ENCODE measurements at regions not wholly inside any gene's neighbourhood (a gene's known extent, or its start where the extent isn't known, plus 50 kb on each side); places are given as distances from the start of the nearest gene placed in this dataset.

- H3F3A ChIP-seq (ENCODE audit: insufficient read depth, low read length) = no peaks in the 10 kb centered on the region
- DNase-seq = peak; percentile 12
- no peak overlapping the region for H3K4me2 ChIP-seq (ENCODE audit: low read depth, low read length)
- no peaks in the 10 kb centered on the region for H3K79me2 ChIP-seq (ENCODE audit: low read length)
- TF ChIP-seq EZH2phosphoT487 (IDR thresholded peaks at IDR 0.05; ENCODE audit: low read length) = no peak
- H3K27me3 ChIP-seq (replicated peaks; ENCODE audit: insufficient read depth, low read length) = no peaks in the 10 kb centered on the region
- no peak overlapping the region for H3K4me3 ChIP-seq (ENCODE audit: low read length)
- H3K9ac ChIP-seq (ENCODE audit: low read length) = no peak overlapping the region
- no peaks in the 10 kb centered on the region for H3K9me3 ChIP-seq (replicated peaks; ENCODE audit: insufficient read depth, low read length)
- H3K4me1 ChIP-seq (ENCODE audit: low read length) = no peaks in the 10 kb centered on the region
- H3K36me3 ChIP-seq (replicated peaks; ENCODE audit: insufficient read depth, low read length) = no peaks in the 10 kb centered on the region
- H3K27ac ChIP-seq (ENCODE audit: low read length) = no peak overlapping the region
- H4K20me1 ChIP-seq (ENCODE audit: insufficient read depth, low read length) = no peaks in the 10 kb centered on the region
- no peaks in the 10 kb centered on the region for H3K9me2 ChIP-seq (replicated peaks; ENCODE audit: insufficient read depth, low read length)
- 0 out of 2 replicates have a peak overlapping the region, but pooled peaks have one; percentile 8 for H2AFZ ChIP-seq (ENCODE audit: low read length)
Observed at GRCh38 chrX:85573801-85574200, 194.3 kb upstream of the POF1B start.

- TF ChIP-seq CTCF (IDR thresholded peaks at IDR 0.05; ENCODE audit: low read length) (no peak), EZH2 (optimal IDR thresholded peaks at IDR 0.05; ENCODE audit: low read depth, low read length) (no peak), EZH2phosphoT487 (IDR thresholded peaks at IDR 0.05; ENCODE audit: low read length) (no peak)
- Histone ChIP-seq H3F3A (ENCODE audit: insufficient read depth, low read length) (no peaks in the 10 kb centered on the region), H3K9me3 (replicated peaks; ENCODE audit: insufficient read depth, low read length) (no peaks in the 10 kb centered on the region), H3K4me3 (ENCODE audit: low read length) (no peak overlapping the region), H3K4me1 (ENCODE audit: low read length) (no peaks in the 10 kb centered on the region), H3K79me2 (ENCODE audit: low read length) (no peaks in the 10 kb centered on the region), H2AFZ (ENCODE audit: low read length) (no peak overlapping the region), H3K4me2 (ENCODE audit: low read depth, low read length) (no peak overlapping the region), H3K9me2 (replicated peaks; ENCODE audit: insufficient read depth, low read length) (no peaks in the 10 kb centered on the region), H3K27me3 (replicated peaks; ENCODE audit: insufficient read depth, low read length) (no peaks in the 10 kb centered on the region), H3K36me3 (replicated peaks; ENCODE audit: insufficient read depth, low read length) (no peaks in the 10 kb centered on the region), H3K9ac (ENCODE audit: low read length) (no peak overlapping the region), H4K20me1 (ENCODE audit: insufficient read depth, low read length) (no peaks in the 10 kb centered on the region), H3K27ac (ENCODE audit: low read length) (no peak overlapping the region)
- no peak for DNase-seq
Observed at GRCh38 chrX:85570496-85570895, 191.0 kb upstream of the POF1B start.

- H3F3A ChIP-seq (ENCODE audit: insufficient read depth, low read length) = no peaks in the 10 kb centered on the region
- no peak overlapping the region for H3K4me2 ChIP-seq (ENCODE audit: low read depth, low read length)
- H3K4me1 ChIP-seq (ENCODE audit: low read length) = no peaks in the 10 kb centered on the region
- H3K4me3 ChIP-seq (ENCODE audit: low read length) = no peak overlapping the region
- no peaks in the 10 kb centered on the region for H3K9me3 ChIP-seq (replicated peaks; ENCODE audit: insufficient read depth, low read length)
- DNase-seq = no peak
- H2AFZ ChIP-seq (ENCODE audit: low read length) = no peak overlapping the region
- no peaks in the 10 kb centered on the region for H3K27me3 ChIP-seq (replicated peaks; ENCODE audit: insufficient read depth, low read length)
- H3K27ac ChIP-seq (ENCODE audit: low read length) = no peak overlapping the region
- no peaks in the 10 kb centered on the region for H3K79me2 ChIP-seq (ENCODE audit: low read length)
- H3K9ac ChIP-seq (ENCODE audit: low read length) = no peak overlapping the region
- no peaks in the 10 kb centered on the region for H4K20me1 ChIP-seq (ENCODE audit: insufficient read depth, low read length)
- no peak for TF ChIP-seq EZH2 (optimal IDR thresholded peaks at IDR 0.05; ENCODE audit: low read depth, low read length)
- no peak for TF ChIP-seq CTCF (IDR thresholded peaks at IDR 0.05; ENCODE audit: low read length)
- TF ChIP-seq EZH2phosphoT487 (IDR thresholded peaks at IDR 0.05; ENCODE audit: low read length) = no peak
- no peaks in the 10 kb centered on the region for H3K9me2 ChIP-seq (replicated peaks; ENCODE audit: insufficient read depth, low read length)
- H3K36me3 ChIP-seq (replicated peaks; ENCODE audit: insufficient read depth, low read length) = no peaks in the 10 kb centered on the region
Observed at GRCh38 chrX:85569686-85570085, 190.2 kb upstream of the POF1B start.

- Histone ChIP-seq H3K79me2 (ENCODE audit: low read length) (no peaks in the 10 kb centered on the region), H3F3A (ENCODE audit: insufficient read depth, low read length) (no peaks in the 10 kb centered on the region), H3K36me3 (replicated peaks; ENCODE audit: insufficient read depth, low read length) (no peaks in the 10 kb centered on the region), H2AFZ (ENCODE audit: low read length) (no peak overlapping the region), H3K9ac (ENCODE audit: low read length) (no peak overlapping the region), H3K4me3 (ENCODE audit: low read length) (no peak overlapping the region), H3K9me3 (replicated peaks; ENCODE audit: insufficient read depth, low read length) (no peaks in the 10 kb centered on the region), H3K27me3 (replicated peaks; ENCODE audit: insufficient read depth, low read length) (no peaks in the 10 kb centered on the region), H3K9me2 (replicated peaks; ENCODE audit: insufficient read depth, low read length) (no peaks in the 10 kb centered on the region), H3K27ac (ENCODE audit: low read length) (no peak overlapping the region), H3K4me2 (ENCODE audit: low read depth, low read length) (no peak overlapping the region), H3K4me1 (ENCODE audit: low read length) (no peaks in the 10 kb centered on the region), H4K20me1 (ENCODE audit: insufficient read depth, low read length) (no peaks in the 10 kb centered on the region)
- DNase-seq = no peak
- no peak for TF ChIP-seq EZH2phosphoT487 (IDR thresholded peaks at IDR 0.05; ENCODE audit: low read length)
- no peak for TF ChIP-seq EZH2 (optimal IDR thresholded peaks at IDR 0.05; ENCODE audit: low read depth, low read length)
- no peak for TF ChIP-seq CTCF (IDR thresholded peaks at IDR 0.05; ENCODE audit: low read length)
Observed at GRCh38 chrX:85569096-85569495, 189.6 kb upstream of the POF1B start.

Measured in MM.1S (cell line).